NT2/D1 (cell line): ENCODE measurements at regions not wholly inside any gene's neighbourhood (a gene's known extent, or its start where the extent isn't known, plus 50 kb on each side); places are given as distances from the start of the nearest gene placed in this dataset.

Source experiments
- SUZ12 ChIP-seq: IDR thresholded peaks from 2 replicates; pipeline ENCODE4 v1.6.1; 2011; ENCODE audit not compliant: insufficient read length, insufficient read depth; ENCODE audit errors: extremely low read depth
- YY1 ChIP-seq: IDR thresholded peaks from 2 replicates; pipeline ENCODE4 v1.6.1; 2011; ENCODE audit not compliant: insufficient read length, insufficient read depth
- ZNF274 ChIP-seq: IDR thresholded peaks from 2 replicates; pipeline ENCODE4 v1.6.1; 2011; ENCODE audit warnings: mild to moderate bottlenecking, low read depth, low read length

DNA sequence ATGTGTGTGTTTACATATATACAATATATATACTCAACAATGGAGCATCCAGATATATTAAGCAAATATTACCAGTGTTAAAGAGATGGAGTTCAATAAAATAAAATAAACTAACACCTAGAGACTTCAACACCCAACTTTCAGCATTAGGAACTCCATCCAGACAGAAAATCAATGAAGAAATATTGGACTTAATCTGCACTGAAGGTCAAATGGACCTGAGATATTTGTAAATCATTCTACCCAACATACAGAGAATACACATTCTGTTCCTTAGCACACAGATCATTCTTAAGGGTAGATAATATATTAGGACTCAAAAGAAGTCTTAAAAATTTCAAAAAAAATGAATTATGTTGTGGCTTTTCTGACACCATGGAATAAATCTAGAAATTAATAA lies 832.3 kb upstream of the ADGRB3 start:
- no peak for TF ChIP-seq ZNF274
- TF ChIP-seq YY1, result no peak
- no peak for TF ChIP-seq SUZ12
